ENCODE measurements at regions not wholly inside any gene's neighbourhood (a gene's known extent, or its start where the extent isn't known, plus 50 kb on each side); places are given as distances from the start of the nearest gene placed in this dataset.

GRCh38 chr5:120106912-120107525 is 357.1 kb upstream of the PRR16 start:
- no peak for TF ChIP-seq CTCF (conservative IDR thresholded peaks at IDR 0.05; ENCODE audit: low read depth, low read length)
- no peak for TF ChIP-seq CEBPB (IDR thresholded peaks at IDR 0.05; ENCODE audit: low read depth, low read length)
- no peak for TF ChIP-seq CHD1 (IDR thresholded peaks at IDR 0.05; ENCODE audit: low read depth, low read length)
- TF ChIP-seq NFE2L2 (IDR thresholded peaks at IDR 0.05; ENCODE audit: low read depth, low read length) = no peak
- no peak for TF ChIP-seq MAFK (IDR thresholded peaks at IDR 0.05; ENCODE audit: low read depth, low read length)
- TF ChIP-seq POLR2A (IDR thresholded peaks at IDR 0.05; ENCODE audit: low read depth, low read length) = no peak
- no peak for TF ChIP-seq SMC3 (IDR thresholded peaks at IDR 0.05; ENCODE audit: low read depth, low read length)
